ENCODE measurements at regions not wholly inside any gene's neighbourhood (a gene's known extent, or its start where the extent isn't known, plus 50 kb on each side); places are given as distances from the start of the nearest gene placed in this dataset.

- H3K27me3 ChIP-seq (ENCODE audit: control insufficient read depth, insufficient read depth, low read length) = no peaks in the 10 kb centered on the region
- no peak overlapping the region for H3K27ac ChIP-seq (ENCODE audit: low read depth, low read length)
- H3K9ac ChIP-seq (ENCODE audit: low read length) = no peak overlapping the region
- H3K4me1 ChIP-seq (ENCODE audit: control insufficient read depth, insufficient read depth, low read length) = peaks cover 43% of the 10 kb centered on the region
- no peak overlapping the region for H3K4me3 ChIP-seq (ENCODE audit: low read length)
- H3K36me3 ChIP-seq (ENCODE audit: control insufficient read depth, insufficient read depth, low read length) = no peaks in the 10 kb centered on the region
Observed at GRCh38 chr6:41446132-41446531, 100.0 kb upstream of the FOXP4 start.

DNA sequence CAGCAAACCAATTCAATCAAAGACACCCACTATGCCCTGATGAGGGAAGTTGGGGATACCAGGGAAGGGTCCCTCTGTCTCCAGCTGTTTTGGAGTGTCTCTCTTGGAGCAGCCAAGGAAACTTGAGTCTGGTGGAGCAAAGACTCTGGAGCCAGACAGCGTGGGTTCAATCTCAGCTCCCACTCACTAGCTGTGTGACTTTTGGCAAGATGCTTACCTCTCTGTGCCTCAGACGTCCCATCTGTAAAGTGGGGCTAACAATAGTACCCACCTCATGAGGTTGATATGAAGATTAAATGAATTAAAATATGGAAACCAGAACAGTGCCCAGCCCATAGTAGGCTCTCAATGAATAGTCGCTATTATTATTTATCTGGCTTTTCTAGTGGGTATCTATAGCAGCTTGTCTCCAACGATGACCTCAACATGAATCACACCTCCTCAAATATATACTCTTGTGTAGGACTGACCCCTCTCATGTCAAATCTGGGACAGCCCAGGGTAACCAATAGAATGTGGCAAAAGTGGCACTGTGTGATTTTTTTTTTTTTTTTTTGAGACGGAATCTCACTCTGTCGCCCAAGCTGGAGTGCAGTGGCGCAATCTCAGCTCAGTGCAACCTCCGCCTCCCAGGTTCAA lies 99.2 kb upstream of the FOXP4 start:
- no peak overlapping the region for H3K9ac ChIP-seq (ENCODE audit: low read length)
- H3K4me1 ChIP-seq (ENCODE audit: control insufficient read depth, insufficient read depth, low read length) = peaks cover 50% of the 10 kb centered on the region
- no peaks in the 10 kb centered on the region for H3K27me3 ChIP-seq (ENCODE audit: control insufficient read depth, insufficient read depth, low read length)
- H3K36me3 ChIP-seq (ENCODE audit: control insufficient read depth, insufficient read depth, low read length) = no peaks in the 10 kb centered on the region
- no peak overlapping the region for H3K27ac ChIP-seq (ENCODE audit: low read depth, low read length)
- no peak overlapping the region for H3K4me3 ChIP-seq (ENCODE audit: low read length)

DNA sequence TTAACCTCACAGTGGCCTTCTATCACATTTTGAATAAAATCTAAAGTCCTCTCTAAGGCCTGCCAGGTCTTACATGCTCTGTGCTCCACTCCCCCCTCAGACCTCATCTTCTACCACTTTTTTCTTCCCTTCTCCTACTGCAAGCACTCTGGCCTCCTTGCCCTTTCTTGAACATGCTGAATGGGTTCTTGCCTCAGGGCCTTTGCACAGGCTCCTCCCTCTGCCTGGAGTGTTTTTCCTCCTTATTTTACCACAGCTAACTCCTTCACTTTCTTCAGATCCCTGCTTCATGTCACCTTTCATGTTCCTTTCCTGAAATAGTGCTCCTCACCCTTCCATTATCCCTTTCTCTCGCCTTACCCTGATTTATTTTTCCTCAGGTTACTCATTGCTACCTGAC lies 97.9 kb upstream of the FOXP4 start:
- Histone ChIP-seq H3K4me1 (ENCODE audit: control insufficient read depth, insufficient read depth, low read length) (peaks cover 47% of the 10 kb centered on the region), H3K4me3 (ENCODE audit: low read length) (no peak overlapping the region), H3K36me3 (ENCODE audit: control insufficient read depth, insufficient read depth, low read length) (no peaks in the 10 kb centered on the region), H3K9ac (ENCODE audit: low read length) (no peak overlapping the region), H3K27me3 (ENCODE audit: control insufficient read depth, insufficient read depth, low read length) (no peaks in the 10 kb centered on the region), H3K27ac (ENCODE audit: low read depth, low read length) (no peak overlapping the region)

DNA sequence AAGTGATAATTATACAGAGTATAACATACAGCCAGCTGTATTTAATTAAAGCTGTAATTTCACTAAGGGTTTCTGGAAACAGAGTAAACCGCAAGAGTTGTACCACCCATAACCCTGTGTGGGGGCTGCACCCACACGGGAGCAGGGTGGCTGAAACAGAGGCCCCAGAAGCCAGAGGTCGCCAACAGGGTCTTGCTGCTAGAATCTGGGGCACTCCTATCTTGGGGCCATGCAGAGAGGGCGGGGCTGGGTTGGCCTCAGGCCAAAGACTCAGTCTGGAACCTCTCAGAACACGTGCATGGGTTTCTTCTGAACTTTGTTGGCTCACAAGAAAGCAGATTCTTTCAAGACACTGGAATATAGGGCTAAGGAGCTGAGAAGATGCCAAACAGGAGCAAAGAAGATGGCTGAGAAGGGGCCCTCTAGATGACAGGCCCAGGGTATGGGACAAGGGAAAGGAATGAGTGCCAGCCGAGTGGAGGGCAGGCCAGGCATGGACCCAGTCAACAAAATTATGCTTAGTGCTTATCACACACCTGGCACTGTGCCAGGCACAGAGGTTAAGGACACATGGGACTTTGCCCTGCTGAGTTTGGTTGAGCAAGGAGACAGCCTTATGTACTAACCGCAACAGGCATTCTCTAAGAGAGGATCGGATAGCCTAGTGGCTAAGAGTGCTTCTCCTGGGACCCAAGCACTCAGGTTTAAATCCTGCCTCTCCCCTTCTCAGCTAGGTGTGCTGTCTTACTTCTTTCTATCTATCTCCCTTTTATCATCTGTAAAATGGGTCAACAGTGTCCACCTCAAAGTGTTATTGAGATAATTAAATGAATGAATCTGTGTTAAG lies 96.6 kb upstream of the FOXP4 start:
- Histone ChIP-seq H3K4me3 (ENCODE audit: low read length) (no peak overlapping the region), H3K9ac (ENCODE audit: low read length) (no peak overlapping the region), H3K36me3 (ENCODE audit: control insufficient read depth, insufficient read depth, low read length) (no peaks in the 10 kb centered on the region), H3K27ac (ENCODE audit: low read depth, low read length) (peak overlapping the region; percentile 64), H3K4me1 (ENCODE audit: control insufficient read depth, insufficient read depth, low read length) (peaks cover 35% of the 10 kb centered on the region), H3K27me3 (ENCODE audit: control insufficient read depth, insufficient read depth, low read length) (no peaks in the 10 kb centered on the region)

DNA sequence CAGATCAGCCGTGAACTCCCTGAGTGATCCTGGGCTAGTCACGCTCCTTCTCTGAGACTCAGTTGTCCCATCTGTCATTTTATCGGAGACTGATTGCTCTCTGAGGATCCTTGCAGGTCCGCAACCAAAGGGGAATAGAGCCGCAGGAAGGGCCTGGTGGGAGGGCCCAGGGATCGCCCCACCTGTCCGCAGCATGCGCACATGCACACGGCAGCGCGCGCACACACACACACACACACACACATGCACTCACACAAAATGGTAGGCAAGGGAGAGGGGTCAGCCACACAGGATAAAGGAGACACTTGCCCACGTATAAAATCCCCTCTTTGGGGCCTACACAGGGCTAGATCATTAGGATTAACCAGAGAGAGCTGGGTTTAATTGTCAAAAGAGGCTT lies 95.6 kb upstream of the FOXP4 start:
- H3K4me1 ChIP-seq (ENCODE audit: control insufficient read depth, insufficient read depth, low read length) = peaks cover 31% of the 10 kb centered on the region
- H3K27ac ChIP-seq (ENCODE audit: low read depth, low read length) = no peak overlapping the region

DNA sequence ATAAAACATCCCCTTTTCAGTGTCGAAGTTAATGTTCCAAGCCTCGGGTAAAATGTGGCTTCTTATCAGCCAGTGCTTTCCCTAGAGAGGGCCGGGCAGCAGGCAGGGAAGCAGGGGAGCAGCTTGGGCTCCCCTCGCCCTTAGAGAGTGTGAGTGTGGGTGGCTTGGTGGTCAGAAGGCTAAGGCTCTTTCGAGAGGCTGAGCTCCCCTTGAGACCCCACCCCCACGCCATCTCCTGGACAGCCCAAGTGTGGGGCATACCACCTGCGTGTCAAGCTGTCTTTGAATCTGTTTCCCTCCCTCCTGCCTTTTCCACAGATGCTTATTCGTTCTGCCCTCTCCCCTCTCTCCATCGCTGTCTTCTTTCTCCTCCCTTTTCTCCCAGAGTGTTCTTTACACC lies 95.1 kb upstream of the FOXP4 start:
- H3K4me3 ChIP-seq (ENCODE audit: low read length) = no peak overlapping the region
- H3K36me3 ChIP-seq (ENCODE audit: control insufficient read depth, insufficient read depth, low read length) = no peaks in the 10 kb centered on the region
- H3K27me3 ChIP-seq (ENCODE audit: control insufficient read depth, insufficient read depth, low read length) = no peaks in the 10 kb centered on the region
- H3K4me1 ChIP-seq (ENCODE audit: control insufficient read depth, insufficient read depth, low read length) = peaks cover 31% of the 10 kb centered on the region
- no peak overlapping the region for H3K9ac ChIP-seq (ENCODE audit: low read length)
- H3K27ac ChIP-seq (ENCODE audit: low read depth, low read length) = peak overlapping the region; percentile 62

More for the DNA sequence above, 95.6 kb upstream of the FOXP4 start:
- no peaks in the 10 kb centered on the region for H3K36me3 ChIP-seq (ENCODE audit: control insufficient read depth, insufficient read depth, low read length)
- H3K27me3 ChIP-seq (ENCODE audit: control insufficient read depth, insufficient read depth, low read length) = no peaks in the 10 kb centered on the region
- H3K4me3 ChIP-seq (ENCODE audit: low read length) = no peak overlapping the region
- H3K9ac ChIP-seq (ENCODE audit: low read length) = no peak overlapping the region

DNA sequence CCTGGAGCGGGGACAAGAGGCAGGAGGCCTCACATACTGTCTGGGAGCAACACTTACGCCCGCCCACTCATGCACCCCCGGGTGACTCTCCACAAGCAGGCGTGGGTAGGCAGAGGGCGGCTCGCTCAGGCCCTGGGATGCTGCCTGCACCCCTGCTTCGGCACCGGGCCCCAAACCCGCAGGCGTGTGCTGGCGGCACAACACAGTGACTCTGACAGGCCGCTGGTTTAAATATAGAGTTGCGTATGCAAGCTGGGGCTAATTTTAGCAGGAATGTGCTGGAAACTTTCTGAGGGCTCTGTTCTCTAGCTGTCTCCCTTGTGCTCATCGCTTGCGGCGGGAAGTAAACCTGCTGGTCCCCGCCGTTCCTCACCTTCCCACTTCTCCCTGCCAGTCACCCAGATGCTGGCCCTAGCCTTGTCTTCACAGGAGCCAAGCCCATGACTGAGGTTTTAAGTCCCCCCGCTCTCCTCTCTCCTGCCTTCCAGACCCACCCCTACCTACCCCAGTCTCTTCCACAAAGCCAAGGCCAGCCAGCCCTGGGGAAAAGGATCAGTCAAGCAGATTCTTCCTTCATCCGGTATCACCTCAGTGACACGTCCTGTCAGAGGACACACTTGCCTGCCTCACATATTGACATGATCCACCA lies 94.5 kb upstream of the FOXP4 start:
- Histone ChIP-seq H3K4me1 (ENCODE audit: control insufficient read depth, insufficient read depth, low read length) (peaks cover 31% of the 10 kb centered on the region), H3K27ac (ENCODE audit: low read depth, low read length) (peak overlapping the region; percentile 62), H3K4me3 (ENCODE audit: low read length) (no peak overlapping the region), H3K9ac (ENCODE audit: low read length) (no peak overlapping the region), H3K36me3 (ENCODE audit: control insufficient read depth, insufficient read depth, low read length) (no peaks in the 10 kb centered on the region), H3K27me3 (ENCODE audit: control insufficient read depth, insufficient read depth, low read length) (no peaks in the 10 kb centered on the region)

DNA sequence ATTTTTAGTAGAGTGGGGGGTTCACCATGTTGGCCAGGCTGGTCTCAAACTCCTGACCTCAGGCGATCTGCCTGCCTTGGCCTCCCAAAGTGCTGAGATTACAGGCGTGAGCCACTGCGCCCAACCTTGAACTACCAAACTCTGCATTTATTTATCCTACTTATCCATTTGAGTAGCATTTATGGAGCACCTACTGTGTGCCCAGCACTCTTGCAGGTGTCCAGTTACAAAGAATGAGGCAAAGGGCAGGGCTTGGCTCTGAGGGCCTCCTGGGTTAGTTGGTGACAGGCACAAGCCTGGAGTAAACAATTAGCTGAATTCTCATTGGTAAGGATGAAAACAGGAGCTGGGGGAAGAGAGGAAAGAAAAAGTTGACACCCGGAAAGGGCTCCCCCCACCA lies 93.4 kb upstream of the FOXP4 start:
- no peak overlapping the region for H3K27ac ChIP-seq (ENCODE audit: low read depth, low read length)
- no peaks in the 10 kb centered on the region for H3K27me3 ChIP-seq (ENCODE audit: control insufficient read depth, insufficient read depth, low read length)
- H3K4me3 ChIP-seq (ENCODE audit: low read length) = no peak overlapping the region
- H3K4me1 ChIP-seq (ENCODE audit: control insufficient read depth, insufficient read depth, low read length) = peaks cover 31% of the 10 kb centered on the region
- H3K9ac ChIP-seq (ENCODE audit: low read length) = no peak overlapping the region
- no peaks in the 10 kb centered on the region for H3K36me3 ChIP-seq (ENCODE audit: control insufficient read depth, insufficient read depth, low read length)

DNA sequence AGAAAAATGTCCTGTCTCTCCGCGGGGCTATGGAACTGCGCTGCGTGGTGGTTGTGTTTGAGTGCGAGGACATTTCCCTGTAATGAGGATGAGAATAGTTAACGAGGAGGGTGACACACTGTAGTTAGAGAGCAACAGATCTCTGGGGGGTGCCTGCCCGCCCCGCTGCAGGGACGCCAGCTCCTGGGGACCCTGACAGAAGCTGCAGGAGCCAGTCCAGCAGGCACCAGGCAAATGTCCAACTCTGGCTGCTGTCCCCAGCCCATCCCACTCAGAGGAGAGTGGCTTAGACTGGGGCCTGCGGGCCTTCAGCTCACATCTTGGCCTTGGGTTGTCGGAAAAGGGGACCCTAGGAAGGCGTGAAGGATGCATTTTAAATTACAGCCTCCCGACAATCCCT lies 92.9 kb upstream of the FOXP4 start:
- H3K27ac ChIP-seq (ENCODE audit: low read depth, low read length) = no peak overlapping the region
- H3K4me1 ChIP-seq (ENCODE audit: control insufficient read depth, insufficient read depth, low read length) = peaks cover 31% of the 10 kb centered on the region
- H3K27me3 ChIP-seq (ENCODE audit: control insufficient read depth, insufficient read depth, low read length) = no peaks in the 10 kb centered on the region
- no peak overlapping the region for H3K4me3 ChIP-seq (ENCODE audit: low read length)
- H3K36me3 ChIP-seq (ENCODE audit: control insufficient read depth, insufficient read depth, low read length) = no peaks in the 10 kb centered on the region
- H3K9ac ChIP-seq (ENCODE audit: low read length) = no peak overlapping the region

- Histone ChIP-seq H3K4me3 (ENCODE audit: low read length) (no peak overlapping the region), H3K27me3 (ENCODE audit: control insufficient read depth, insufficient read depth, low read length) (no peaks in the 10 kb centered on the region), H3K36me3 (ENCODE audit: control insufficient read depth, insufficient read depth, low read length) (no peaks in the 10 kb centered on the region), H3K4me1 (ENCODE audit: control insufficient read depth, insufficient read depth, low read length) (peaks cover 28% of the 10 kb centered on the region), H3K27ac (ENCODE audit: low read depth, low read length) (no peak overlapping the region), H3K9ac (ENCODE audit: low read length) (no peak overlapping the region)
Observed at GRCh38 chr6:41454189-41454789, 91.9 kb upstream of the FOXP4 start.

DNA sequence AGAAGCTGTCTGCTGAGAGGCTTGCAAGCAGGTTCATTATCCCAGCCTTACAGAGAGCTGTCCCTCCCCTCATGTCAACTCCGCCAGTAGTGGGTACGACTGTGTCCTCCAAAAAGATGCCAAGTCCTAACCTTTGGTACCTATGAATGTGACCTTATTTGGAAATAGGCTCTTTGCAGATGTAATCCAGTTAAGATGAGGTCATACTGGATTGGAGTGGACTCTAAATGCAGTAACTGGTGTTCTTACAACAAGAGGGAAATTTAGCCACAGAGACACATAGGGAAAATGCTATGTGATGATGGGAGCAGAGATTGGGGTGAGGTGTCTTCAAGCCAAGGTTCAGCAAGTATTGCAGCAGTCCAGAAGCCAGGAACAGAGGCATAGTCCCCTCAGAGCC lies 90.8 kb upstream of the FOXP4 start:
- H3K36me3 ChIP-seq (ENCODE audit: control insufficient read depth, insufficient read depth, low read length) = no peaks in the 10 kb centered on the region
- H3K27ac ChIP-seq (ENCODE audit: low read depth, low read length) = no peak overlapping the region
- no peak overlapping the region for H3K9ac ChIP-seq (ENCODE audit: low read length)
- no peaks in the 10 kb centered on the region for H3K27me3 ChIP-seq (ENCODE audit: control insufficient read depth, insufficient read depth, low read length)
- no peak overlapping the region for H3K4me3 ChIP-seq (ENCODE audit: low read length)
- H3K4me1 ChIP-seq (ENCODE audit: control insufficient read depth, insufficient read depth, low read length) = peaks cover 18% of the 10 kb centered on the region

DNA sequence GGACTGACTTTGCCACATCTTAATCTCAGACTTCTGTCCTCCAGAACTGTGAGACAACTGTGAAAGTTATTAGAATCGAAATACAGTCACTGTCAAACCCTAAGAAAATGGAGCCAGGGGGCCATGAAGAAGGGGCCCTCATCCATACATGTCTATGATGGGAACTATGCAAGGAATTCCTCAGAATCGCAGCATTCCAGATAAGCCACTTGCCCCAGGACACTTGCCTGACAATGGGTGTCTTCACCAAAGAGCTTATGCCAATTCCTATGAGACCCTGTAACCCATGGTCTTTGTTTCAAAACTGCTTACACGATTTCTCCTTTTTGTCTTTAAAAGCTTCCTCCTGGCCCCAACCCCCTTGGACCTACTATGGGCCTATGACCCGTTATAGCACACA lies 90.4 kb upstream of the FOXP4 start:
- H3K36me3 ChIP-seq (ENCODE audit: control insufficient read depth, insufficient read depth, low read length) = no peaks in the 10 kb centered on the region
- H3K4me1 ChIP-seq (ENCODE audit: control insufficient read depth, insufficient read depth, low read length) = peaks cover 14% of the 10 kb centered on the region
- H3K4me3 ChIP-seq (ENCODE audit: low read length) = no peak overlapping the region
- H3K27me3 ChIP-seq (ENCODE audit: control insufficient read depth, insufficient read depth, low read length) = no peaks in the 10 kb centered on the region
- H3K27ac ChIP-seq (ENCODE audit: low read depth, low read length) = no peak overlapping the region
- no peak overlapping the region for H3K9ac ChIP-seq (ENCODE audit: low read length)

Measured in rectal smooth muscle tissue (tissue), 1 donor.